ENCODE measurements at regions not wholly inside any gene's neighbourhood (a gene's known extent, or its start where the extent isn't known, plus 50 kb on each side); places are given as distances from the start of the nearest gene placed in this dataset.
A peak's percentile ranks its signal among the peaks of the same experiment; 100 is the strongest.

- no peak for DNase-seq (ENCODE audit: low read depth)
- Histone ChIP-seq H3K27me3 (ENCODE audit: control insufficient read depth, insufficient read depth, low read length) (no peaks in the 10 kb centered on the region), H3K36me3 (ENCODE audit: control insufficient read depth, insufficient read depth, low read length) (no peaks in the 10 kb centered on the region), H3K4me3 (ENCODE audit: low read depth, low read length) (no peak overlapping the region)
- no peak for FAIRE-seq
- TF ChIP-seq CTCF (IDR thresholded peaks at IDR 0.05; ENCODE audit: insufficient read depth, low read length, severe bottlenecking), result no peak
Measured at GRCh38 chr5:96522635-96523355, 89.7 kb upstream of the PCSK1 start.

- no peak for TF ChIP-seq CTCF (IDR thresholded peaks at IDR 0.05; ENCODE audit: insufficient read depth, low read length, severe bottlenecking)
- no peak for FAIRE-seq
- no peaks in the 10 kb centered on the region for H3K36me3 ChIP-seq (ENCODE audit: control insufficient read depth, insufficient read depth, low read length)
- H3K27me3 ChIP-seq (ENCODE audit: control insufficient read depth, insufficient read depth, low read length), result no peaks in the 10 kb centered on the region
- DNase-seq (ENCODE audit: low read depth), result no peak
- no peak overlapping the region for H3K4me3 ChIP-seq (ENCODE audit: low read depth, low read length)
Measured at GRCh38 chr5:96527768-96528661, 95.0 kb upstream of the PCSK1 start.

GRCh38 chr5:96528826-96529474 is 95.9 kb upstream of the PCSK1 start:
- Histone ChIP-seq H3K36me3 (ENCODE audit: control insufficient read depth, insufficient read depth, low read length) (no peaks in the 10 kb centered on the region), H3K27me3 (ENCODE audit: control insufficient read depth, insufficient read depth, low read length) (no peaks in the 10 kb centered on the region), H3K4me3 (ENCODE audit: low read depth, low read length) (no peak overlapping the region)
- DNase-seq (ENCODE audit: low read depth) (peak; percentile 14), FAIRE-seq (no peak)
- no peak for TF ChIP-seq CTCF (IDR thresholded peaks at IDR 0.05; ENCODE audit: insufficient read depth, low read length, severe bottlenecking)

GRCh38 chr5:96529559-96529958 is 96.5 kb upstream of the PCSK1 start:
- Histone ChIP-seq H3K4me3 (ENCODE audit: low read depth, low read length) (no peak overlapping the region), H3K27me3 (ENCODE audit: control insufficient read depth, insufficient read depth, low read length) (no peaks in the 10 kb centered on the region), H3K36me3 (ENCODE audit: control insufficient read depth, insufficient read depth, low read length) (no peaks in the 10 kb centered on the region)
- FAIRE-seq (no peak), DNase-seq (ENCODE audit: low read depth) (no peak)
- TF ChIP-seq CTCF (IDR thresholded peaks at IDR 0.05; ENCODE audit: insufficient read depth, low read length, severe bottlenecking), result no peak

- no peak for TF ChIP-seq CTCF (IDR thresholded peaks at IDR 0.05; ENCODE audit: insufficient read depth, low read length, severe bottlenecking)
- FAIRE-seq (no peak), DNase-seq (ENCODE audit: low read depth) (no peak)
- H3K27me3 ChIP-seq (ENCODE audit: control insufficient read depth, insufficient read depth, low read length), result no peaks in the 10 kb centered on the region
- H3K36me3 ChIP-seq (ENCODE audit: control insufficient read depth, insufficient read depth, low read length), result no peaks in the 10 kb centered on the region
- H3K4me3 ChIP-seq (ENCODE audit: low read depth, low read length), result no peak overlapping the region
Measured at GRCh38 chr5:96530901-96531300, 97.9 kb upstream of the PCSK1 start.

All from bronchial epithelial cell (primary cell).